ENCODE measurements at regions not wholly inside any gene's neighbourhood (a gene's known extent, or its start where the extent isn't known, plus 50 kb on each side); places are given as distances from the start of the nearest gene placed in this dataset.

DNA sequence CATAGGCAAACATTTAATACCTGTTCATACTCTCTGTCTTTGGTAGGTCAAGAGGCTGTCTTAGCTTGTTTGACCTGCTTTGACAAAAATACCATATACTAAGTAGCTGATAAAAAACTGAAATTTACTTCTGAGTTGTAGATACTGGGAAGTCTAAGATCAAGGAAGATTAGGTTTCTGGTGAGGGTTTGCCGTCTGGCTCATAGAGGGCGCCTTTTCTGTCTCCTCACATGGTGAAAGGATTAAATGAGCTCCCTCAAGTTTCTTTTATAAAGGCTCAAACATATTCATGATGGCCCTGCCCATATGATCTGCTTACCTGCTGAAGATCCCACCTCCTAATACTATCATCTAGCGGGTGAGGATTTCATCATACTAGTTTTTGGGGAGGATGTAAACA, 1076.1 kb upstream of the NCAM2 start:
- no peak overlapping the region for H3K9ac ChIP-seq

DNA sequence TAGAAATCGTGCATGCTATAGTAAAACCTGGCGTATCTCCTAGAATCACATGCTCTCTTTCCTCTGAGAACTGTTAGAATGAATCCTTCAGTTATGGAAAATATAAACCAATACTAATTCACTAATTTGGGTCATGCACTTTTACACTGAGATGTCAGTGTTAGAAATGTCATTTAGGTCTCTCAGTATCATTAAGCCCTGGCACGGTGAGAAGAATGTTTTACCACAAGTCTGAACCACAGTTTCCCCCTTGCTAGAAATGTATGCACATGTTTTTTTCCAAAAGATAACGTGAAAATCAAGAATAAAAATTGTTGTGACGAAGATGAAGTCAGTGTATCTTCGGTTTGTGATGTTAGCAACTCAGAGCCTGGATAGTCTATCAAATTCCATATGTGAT, 1062.7 kb upstream of the NCAM2 start:
- H3K4me1 ChIP-seq, result no peaks in the 10 kb centered on the region
- no peaks in the 10 kb centered on the region for H3K36me3 ChIP-seq (ENCODE audit: control insufficient read depth, insufficient read depth, low read length)
- H3K27me3 ChIP-seq (ENCODE audit: control insufficient read depth, insufficient read depth, low read length), result no peaks in the 10 kb centered on the region
- no peak overlapping the region for H3K4me2 ChIP-seq (ENCODE audit: low read length)
- H3K9me3 ChIP-seq (ENCODE audit: control insufficient read depth, low read length), result no peaks in the 10 kb centered on the region
- H3K27ac ChIP-seq, result no peak overlapping the region
- H3K4me3 ChIP-seq (ENCODE audit: low read depth, low read length), result no peak overlapping the region
- no peaks in the 10 kb centered on the region for H3K79me2 ChIP-seq
- H2AFZ ChIP-seq, result no peak overlapping the region
- TF ChIP-seq, protein P1, sequence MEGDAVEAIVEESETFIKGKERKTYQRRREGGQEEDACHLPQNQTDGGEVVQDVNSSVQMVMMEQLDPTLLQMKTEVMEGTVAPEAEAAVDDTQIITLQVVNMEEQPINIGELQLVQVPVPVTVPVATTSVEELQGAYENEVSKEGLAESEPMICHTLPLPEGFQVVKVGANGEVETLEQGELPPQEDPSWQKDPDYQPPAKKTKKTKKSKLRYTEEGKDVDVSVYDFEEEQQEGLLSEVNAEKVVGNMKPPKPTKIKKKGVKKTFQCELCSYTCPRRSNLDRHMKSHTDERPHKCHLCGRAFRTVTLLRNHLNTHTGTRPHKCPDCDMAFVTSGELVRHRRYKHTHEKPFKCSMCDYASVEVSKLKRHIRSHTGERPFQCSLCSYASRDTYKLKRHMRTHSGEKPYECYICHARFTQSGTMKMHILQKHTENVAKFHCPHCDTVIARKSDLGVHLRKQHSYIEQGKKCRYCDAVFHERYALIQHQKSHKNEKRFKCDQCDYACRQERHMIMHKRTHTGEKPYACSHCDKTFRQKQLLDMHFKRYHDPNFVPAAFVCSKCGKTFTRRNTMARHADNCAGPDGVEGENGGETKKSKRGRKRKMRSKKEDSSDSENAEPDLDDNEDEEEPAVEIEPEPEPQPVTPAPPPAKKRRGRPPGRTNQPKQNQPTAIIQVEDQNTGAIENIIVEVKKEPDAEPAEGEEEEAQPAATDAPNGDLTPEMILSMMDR (IDR thresholded peaks at IDR 0.05), result no peak
- no peak overlapping the region for H3K9ac ChIP-seq

More for the DNA sequence above, 1076.1 kb upstream of the NCAM2 start:
- H3K79me2 ChIP-seq, result no peaks in the 10 kb centered on the region
- no peak overlapping the region for H3K27ac ChIP-seq
- H3K4me2 ChIP-seq (ENCODE audit: low read length), result no peak overlapping the region
- no peaks in the 10 kb centered on the region for H3K27me3 ChIP-seq (ENCODE audit: control insufficient read depth, insufficient read depth, low read length)
- TF ChIP-seq, protein P1 (IDR thresholded peaks at IDR 0.05), result no peak
- H3K9me3 ChIP-seq (ENCODE audit: control insufficient read depth, low read length), result no peaks in the 10 kb centered on the region
- H3K4me1 ChIP-seq, result no peaks in the 10 kb centered on the region
- H2AFZ ChIP-seq, result no peak overlapping the region
- no peaks in the 10 kb centered on the region for H3K36me3 ChIP-seq (ENCODE audit: control insufficient read depth, insufficient read depth, low read length)
- H3K4me3 ChIP-seq (ENCODE audit: low read depth, low read length), result no peak overlapping the region

DNA sequence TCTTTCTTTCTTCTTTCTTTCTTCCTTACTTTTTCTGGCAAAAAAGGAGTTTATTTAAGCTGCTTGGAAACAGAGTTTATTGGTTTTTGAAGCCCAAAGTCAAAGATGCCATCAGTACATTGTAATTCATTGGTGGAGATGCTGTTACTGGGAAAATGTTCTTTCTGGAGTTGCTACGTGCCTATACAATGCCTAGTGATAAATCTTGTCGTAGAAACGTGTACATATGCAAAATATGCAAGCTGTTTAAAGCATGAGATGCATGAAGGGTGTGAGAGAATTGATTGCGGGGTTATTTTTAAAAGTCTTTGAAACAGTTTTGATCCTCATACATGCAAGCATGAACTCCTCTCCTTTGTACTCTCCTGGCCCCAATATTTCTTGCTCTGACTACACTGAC, 1060.6 kb upstream of the NCAM2 start:
- H3K4me1 ChIP-seq, result no peaks in the 10 kb centered on the region
- TF ChIP-seq, protein P1 (IDR thresholded peaks at IDR 0.05), result no peak
- no peaks in the 10 kb centered on the region for H3K79me2 ChIP-seq
- H2AFZ ChIP-seq, result no peak overlapping the region
- H3K4me3 ChIP-seq (ENCODE audit: low read depth, low read length), result no peak overlapping the region
- H3K27ac ChIP-seq, result no peak overlapping the region
- no peak overlapping the region for H3K9ac ChIP-seq
- no peaks in the 10 kb centered on the region for H3K36me3 ChIP-seq (ENCODE audit: control insufficient read depth, insufficient read depth, low read length)
- no peaks in the 10 kb centered on the region for H3K9me3 ChIP-seq (ENCODE audit: control insufficient read depth, low read length)
- H3K27me3 ChIP-seq (ENCODE audit: control insufficient read depth, insufficient read depth, low read length), result no peaks in the 10 kb centered on the region
- no peak overlapping the region for H3K4me2 ChIP-seq (ENCODE audit: low read length)

DNA sequence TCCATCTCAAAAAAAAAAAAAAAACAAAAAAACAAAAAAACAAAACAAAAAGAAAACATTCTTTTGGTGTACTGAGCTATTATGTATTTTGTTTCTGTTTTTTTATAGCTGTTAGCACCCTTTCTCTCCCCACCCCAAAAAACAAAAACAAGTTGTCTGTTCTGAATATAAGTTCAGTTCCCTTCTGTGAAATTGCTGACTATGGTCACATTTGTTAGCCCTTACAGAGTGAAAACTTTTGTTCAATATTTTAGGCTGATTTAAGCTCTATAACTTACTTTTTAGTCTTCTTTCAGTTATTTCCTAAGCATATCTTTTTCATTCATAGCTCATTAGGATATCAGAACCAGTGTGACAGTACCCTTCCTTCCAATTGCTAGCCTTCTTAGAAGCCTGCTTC, 1056.6 kb upstream of the NCAM2 start:
- Histone ChIP-seq H2AFZ (no peak overlapping the region), H3K9ac (no peak overlapping the region), H3K36me3 (ENCODE audit: control insufficient read depth, insufficient read depth, low read length) (no peaks in the 10 kb centered on the region), H3K9me3 (ENCODE audit: control insufficient read depth, low read length) (no peaks in the 10 kb centered on the region), H3K4me3 (ENCODE audit: low read depth, low read length) (no peak overlapping the region), H3K4me2 (ENCODE audit: low read length) (no peak overlapping the region), H3K79me2 (no peaks in the 10 kb centered on the region), H3K27ac (no peak overlapping the region), H3K27me3 (ENCODE audit: control insufficient read depth, insufficient read depth, low read length) (no peaks in the 10 kb centered on the region), H3K4me1 (no peaks in the 10 kb centered on the region)
- TF ChIP-seq, protein P1 (IDR thresholded peaks at IDR 0.05), result no peak

DNA sequence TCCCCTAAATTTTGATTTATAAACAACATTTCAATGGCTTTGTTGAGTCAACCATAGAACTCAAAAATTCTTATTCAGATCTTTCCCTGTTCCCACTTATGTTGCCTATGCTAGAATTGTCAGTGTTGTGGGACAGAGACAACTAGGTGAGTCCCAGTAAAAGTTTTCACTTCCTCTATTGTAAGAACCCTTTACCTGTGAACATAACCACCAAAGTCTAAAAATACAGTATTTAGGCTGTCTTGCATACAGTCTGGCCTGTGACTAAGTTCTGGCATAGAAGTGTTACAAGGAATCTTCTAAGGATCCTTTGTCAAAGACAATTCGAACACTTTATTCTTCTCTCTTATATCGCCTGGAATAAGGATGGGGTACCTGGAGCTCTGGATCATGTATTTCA, 1047.9 kb upstream of the NCAM2 start:
- Histone ChIP-seq H3K27ac (no peak overlapping the region), H3K27me3 (ENCODE audit: control insufficient read depth, insufficient read depth, low read length) (no peaks in the 10 kb centered on the region), H3K9ac (no peak overlapping the region), H3K79me2 (no peaks in the 10 kb centered on the region), H3K4me1 (no peaks in the 10 kb centered on the region), H3K9me3 (ENCODE audit: control insufficient read depth, low read length) (no peaks in the 10 kb centered on the region), H3K36me3 (ENCODE audit: control insufficient read depth, insufficient read depth, low read length) (no peaks in the 10 kb centered on the region), H3K4me3 (ENCODE audit: low read depth, low read length) (no peak overlapping the region), H3K4me2 (ENCODE audit: low read length) (no peak overlapping the region), H2AFZ (no peak overlapping the region)
- TF ChIP-seq, protein P1 (IDR thresholded peaks at IDR 0.05), result no peak
